ENCODE measurements at regions not wholly inside any gene's neighbourhood (a gene's known extent, or its start where the extent isn't known, plus 50 kb on each side); places are given as distances from the start of the nearest gene placed in this dataset.

GRCh38 chr2:57881998-57882888, 164.4 kb upstream of the VRK2 start:
- Histone ChIP-seq H2BK12ac (ENCODE audit: insufficient read length, low read depth, low read length) (no peak overlapping the region), H4K8ac (replicated peaks; ENCODE audit: insufficient read length, low read depth, low read length) (no peak overlapping the region), H3K23ac (ENCODE audit: insufficient read length, low read depth, low read length) (no peak overlapping the region), H3K27me3 (ENCODE audit: insufficient read depth, low read length) (no peaks in the 10 kb centered on the region), H3K79me1 (ENCODE audit: insufficient read depth, low read depth, low read length, poor library complexity, severe bottlenecking) (no peaks in the 10 kb centered on the region), H3K9me3 (ENCODE audit: control insufficient read depth, low read depth, low read length) (no peaks in the 10 kb centered on the region), H3K4me2 (ENCODE audit: insufficient read depth, insufficient read length, low read length) (no peak overlapping the region), H3K56ac (ENCODE audit: insufficient read length, low read depth, low read length) (no peak overlapping the region), H2BK20ac (ENCODE audit: low read depth, low read length, poor library complexity, severe bottlenecking) (no peak overlapping the region), H2BK15ac (ENCODE audit: low read depth, low read length) (no peak overlapping the region), H3K4ac (ENCODE audit: low read depth, low read length) (no peak overlapping the region), H3K4me1 (ENCODE audit: insufficient read depth, low read length) (no peaks in the 10 kb centered on the region; the same call in 1 of the 2 replicates), H2BK120ac (ENCODE audit: low read depth, low read length, poor library complexity, severe bottlenecking) (no peak overlapping the region), H2AFZ (ENCODE audit: low read length) (no peak overlapping the region), H3K23me2 (ENCODE audit: insufficient read length, low read depth, low read length, poor library complexity, severe bottlenecking) (no peaks in the 10 kb centered on the region), H3K27ac (ENCODE audit: insufficient read length, low read depth, low read length) (no peak overlapping the region), H3K18ac (ENCODE audit: insufficient read length, low read depth, low read length) (no peak overlapping the region), H2BK5ac (ENCODE audit: insufficient read length, low read length) (no peak overlapping the region), H4K20me1 (ENCODE audit: control insufficient read depth, insufficient read depth, insufficient read length) (no peaks in the 10 kb centered on the region), H2AK5ac (ENCODE audit: insufficient read length, low read length) (no peak overlapping the region), H3K79me2 (ENCODE audit: insufficient read depth, low read length) (no peaks in the 10 kb centered on the region), H3T11ph (ENCODE audit: low read length) (no peak overlapping the region), H3K14ac (ENCODE audit: insufficient read depth, low read length) (no peak overlapping the region), H4K91ac (ENCODE audit: insufficient read length, low read depth, low read length) (no peak overlapping the region), H3K9ac (ENCODE audit: extremely low read depth, insufficient read length, low read length) (no peak overlapping the region), H4K5ac (ENCODE audit: insufficient read length, low read depth, low read length) (no peak overlapping the region)
- Mint-ChIP-seq H3K4me1 (peaks cover 11 to 17% of the 10 kb centered on the region in 2 experiments), H3K36me3 (ENCODE audit: insufficient read depth in 1 of 3, low read depth in 3 of 3) (no peaks in the 10 kb centered on the region), H3K4me3 (no peak overlapping the region), H3K27me3 (ENCODE audit: low read depth) (no peaks in the 10 kb centered on the region), H3K27ac (no peak overlapping the region), H3K9me3 (no peaks in the 10 kb centered on the region)
- TF ChIP-seq CTCF (conservative IDR thresholded peaks at IDR 0.05): no peak
- WGBS (ENCODE audit: extremely low coverage, insufficient read length, low lambda C conversion rate): no CpG with 5 or more reads among the region's 8 CpGs
- no peak for DNase-seq

Data from H9 (cell line).